Fibroblast of the aortic adventitia (primary cell): ENCODE measurements at regions not wholly inside any gene's neighbourhood (a gene's known extent, or its start where the extent isn't known, plus 50 kb on each side); places are given as distances from the start of the nearest gene placed in this dataset.

Experiments used
- DNase-seq: peaks from one replicate; pipeline ENCODE4 v3.0.0-alpha.2; 2010; ENCODE audit warnings: low read depth
- H3K4me3 ChIP-seq: 2 replicates; pipeline ENCODE4 v1.5.1; 2011; ENCODE audit warnings: low read depth, mild to moderate bottlenecking, control low read depth, low read length, moderate library complexity
- TF ChIP-seq, protein P1 (sequence below): IDR thresholded peaks from 2 replicates; pipeline ENCODE4 v1.5.1; 2011; ENCODE audit warnings: mild to moderate bottlenecking, low read length, control low read depth, inconsistent platforms; ENCODE audit not compliant: insufficient read depth

DNA sequence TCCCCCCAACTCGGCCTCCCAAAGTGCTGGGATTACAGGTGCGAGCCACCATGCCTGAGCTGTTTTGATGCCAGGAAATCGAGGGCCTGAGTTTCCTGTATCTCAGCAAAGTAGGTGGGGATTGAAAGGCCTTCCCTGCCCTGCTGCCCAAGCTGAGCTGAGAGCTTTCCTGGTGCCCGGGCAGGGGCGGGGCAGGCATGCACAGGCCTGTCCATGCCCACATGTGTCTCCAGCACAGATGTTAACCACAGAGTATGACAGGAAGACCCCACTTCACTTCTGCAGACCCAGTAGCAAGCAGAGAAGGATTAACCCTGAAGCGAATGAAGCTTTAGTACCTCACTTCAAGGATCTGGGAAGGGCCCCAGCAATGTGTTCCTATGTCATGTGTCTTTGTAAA, 66.0 kb downstream of the GPR6 start:
- DNase-seq: no peak
- TF ChIP-seq, protein P1, sequence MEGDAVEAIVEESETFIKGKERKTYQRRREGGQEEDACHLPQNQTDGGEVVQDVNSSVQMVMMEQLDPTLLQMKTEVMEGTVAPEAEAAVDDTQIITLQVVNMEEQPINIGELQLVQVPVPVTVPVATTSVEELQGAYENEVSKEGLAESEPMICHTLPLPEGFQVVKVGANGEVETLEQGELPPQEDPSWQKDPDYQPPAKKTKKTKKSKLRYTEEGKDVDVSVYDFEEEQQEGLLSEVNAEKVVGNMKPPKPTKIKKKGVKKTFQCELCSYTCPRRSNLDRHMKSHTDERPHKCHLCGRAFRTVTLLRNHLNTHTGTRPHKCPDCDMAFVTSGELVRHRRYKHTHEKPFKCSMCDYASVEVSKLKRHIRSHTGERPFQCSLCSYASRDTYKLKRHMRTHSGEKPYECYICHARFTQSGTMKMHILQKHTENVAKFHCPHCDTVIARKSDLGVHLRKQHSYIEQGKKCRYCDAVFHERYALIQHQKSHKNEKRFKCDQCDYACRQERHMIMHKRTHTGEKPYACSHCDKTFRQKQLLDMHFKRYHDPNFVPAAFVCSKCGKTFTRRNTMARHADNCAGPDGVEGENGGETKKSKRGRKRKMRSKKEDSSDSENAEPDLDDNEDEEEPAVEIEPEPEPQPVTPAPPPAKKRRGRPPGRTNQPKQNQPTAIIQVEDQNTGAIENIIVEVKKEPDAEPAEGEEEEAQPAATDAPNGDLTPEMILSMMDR: no peak
- H3K4me3 ChIP-seq: no peak overlapping the region

DNA sequence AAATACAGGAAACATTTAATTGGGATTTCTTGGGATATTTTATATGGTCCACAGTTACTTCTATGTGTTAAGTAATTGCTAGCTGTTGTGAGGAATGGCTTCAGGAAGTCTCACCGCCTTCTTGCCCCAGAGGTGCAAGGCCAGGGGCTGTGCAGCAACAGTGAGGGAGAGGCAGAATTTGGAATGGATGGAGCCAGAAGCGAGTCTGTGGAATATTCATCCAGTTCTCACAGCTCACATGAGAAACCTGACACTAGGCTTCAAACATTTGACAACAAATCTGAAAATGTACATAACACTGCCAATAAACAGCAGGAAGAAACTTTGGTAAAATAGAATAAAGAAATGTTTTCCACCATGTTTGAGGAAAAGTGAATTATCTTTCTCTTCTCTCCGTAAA, 66.5 kb downstream of the GPR6 start:
- DNase-seq: no peak
- TF ChIP-seq, protein P1: no peak
- H3K4me3 ChIP-seq: no peak overlapping the region

DNA sequence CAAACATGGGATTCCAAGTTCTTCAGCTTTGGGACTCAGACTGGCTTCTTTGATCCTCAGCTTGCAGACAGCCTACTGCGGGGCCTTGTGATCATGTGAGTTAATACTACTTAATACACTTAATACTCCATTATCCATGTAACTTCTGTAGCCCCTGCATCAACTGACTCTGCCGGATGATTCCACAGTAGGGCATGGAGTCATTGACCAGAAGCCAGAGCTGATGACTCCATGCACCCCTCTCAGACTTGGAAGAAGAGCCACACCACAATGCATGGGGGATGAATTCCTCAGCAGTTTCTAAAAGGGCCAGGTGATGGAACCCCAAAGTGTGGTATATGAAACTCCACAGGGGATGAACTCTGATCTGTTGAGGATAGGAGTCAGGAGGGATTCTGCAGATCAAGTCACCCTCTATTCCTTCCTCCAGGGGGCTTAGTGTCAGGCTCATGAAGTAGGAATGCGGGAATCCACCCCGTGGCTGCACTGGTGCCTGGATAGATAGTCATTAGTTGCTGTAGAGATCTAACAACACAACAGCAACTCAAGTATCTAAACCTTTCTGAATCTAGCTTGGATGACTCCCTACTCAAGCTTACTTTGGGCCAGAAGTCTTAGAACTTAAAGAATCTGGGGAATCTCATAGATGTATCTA, 70.2 kb downstream of the GPR6 start:
- TF ChIP-seq, protein P1: no peak
- no peak for DNase-seq
- H3K4me3 ChIP-seq: no peak overlapping the region

DNA sequence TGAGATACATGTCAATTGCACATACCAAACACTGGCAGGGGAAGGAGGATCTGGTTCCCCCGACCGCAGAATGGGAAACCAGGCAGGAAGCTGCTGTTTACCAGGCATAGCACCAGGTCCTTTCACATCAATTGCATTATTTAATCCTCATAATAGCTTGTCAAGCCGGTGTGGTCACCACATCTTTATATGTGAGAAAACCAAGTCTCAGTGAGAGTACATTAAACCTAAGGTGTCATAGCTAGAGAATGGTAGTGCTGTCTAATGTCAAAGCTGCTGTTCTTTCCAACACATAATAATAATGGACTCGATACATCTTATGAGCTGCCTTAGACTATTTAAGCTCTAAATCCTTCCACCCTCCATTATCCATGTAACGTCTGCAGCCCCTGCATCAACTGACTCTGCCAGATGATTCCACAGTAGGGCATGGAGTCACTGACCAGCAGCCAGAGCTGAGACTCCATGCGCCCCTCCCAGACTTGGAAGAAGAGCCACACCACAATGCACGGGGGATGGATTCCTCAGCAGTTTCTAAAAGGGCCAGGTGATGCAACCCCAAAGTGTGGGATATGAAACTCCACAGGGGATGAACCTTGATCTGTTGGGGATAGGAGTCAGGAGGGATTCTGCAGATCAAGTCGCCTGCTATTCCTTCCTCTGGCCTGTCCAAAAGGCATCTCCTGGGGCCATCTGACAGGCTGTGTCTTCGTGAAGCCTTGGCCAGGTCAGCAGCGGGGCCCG, 71.8 kb downstream of the GPR6 start:
- H3K4me3 ChIP-seq: no peak overlapping the region
- TF ChIP-seq, protein P1: no peak
- DNase-seq: no peak
